IPS-NIHi11 (cell line): ENCODE measurements at regions not wholly inside any gene's neighbourhood (a gene's known extent, or its start where the extent isn't known, plus 50 kb on each side); places are given as distances from the start of the nearest gene placed in this dataset.
A peak's percentile ranks its signal among the peaks of the same experiment; 100 is the strongest.

Source experiments
- DNase-seq: peaks from one replicate; pipeline ENCODE4 v3.0.0; 2012; ENCODE audit warnings: mixed read lengths, low spot score

GRCh38 chr6:166842607-166843006, 113.7 kb downstream of the RNASET2 start:
- no peak for DNase-seq

GRCh38 chr6:166841216-166841615, 115.1 kb downstream of the RNASET2 start:
- DNase-seq: no peak

GRCh38 chr6:166839569-166839968, 116.8 kb downstream of the RNASET2 start:
- DNase-seq: no peak

- no peak for DNase-seq
Observed at GRCh38 chr6:166838987-166839386, 117.4 kb downstream of the RNASET2 start.

- peak; percentile 42 for DNase-seq
Observed at GRCh38 chr6:166836785-166837718, 119.3 kb downstream of the RNASET2 start.

GRCh38 chr6:166834049-166834448, 122.3 kb downstream of the RNASET2 start:
- no peak for DNase-seq

GRCh38 chr6:166830891-166831363, 125.4 kb downstream of the RNASET2 start:
- no peak for DNase-seq

GRCh38 chr6:166830185-166830890, 126.0 kb downstream of the RNASET2 start:
- no peak for DNase-seq

- DNase-seq: no peak
Observed at GRCh38 chr6:166826264-166826663, 130.1 kb downstream of the RNASET2 start.

- DNase-seq: no peak
Observed at GRCh38 chr6:166825553-166826145, 130.7 kb downstream of the RNASET2 start.

GRCh38 chr6:166824880-166825250, 131.5 kb downstream of the RNASET2 start:
- DNase-seq: no peak

- no peak for DNase-seq
Observed at GRCh38 chr6:166824146-166824879, 132.0 kb downstream of the RNASET2 start.

- no peak for DNase-seq
Observed at GRCh38 chr6:166822609-166823008, 133.7 kb downstream of the RNASET2 start.

- no peak for DNase-seq
Observed at GRCh38 chr6:166820483-166820882, 135.9 kb downstream of the RNASET2 start.

- no peak for DNase-seq
Observed at GRCh38 chr6:166820070-166820469, 136.3 kb downstream of the RNASET2 start.

GRCh38 chr6:166815629-166816028, 140.7 kb downstream of the RNASET2 start:
- DNase-seq: no peak

GRCh38 chr6:166814390-166814789, 142.0 kb downstream of the RNASET2 start:
- DNase-seq: no peak

- DNase-seq: no peak
Observed at GRCh38 chr6:166813461-166813860, 142.9 kb downstream of the RNASET2 start.

- no peak for DNase-seq
Observed at GRCh38 chr6:166810864-166811263, 145.5 kb downstream of the RNASET2 start.

GRCh38 chr6:166809721-166810120, 146.6 kb downstream of the RNASET2 start:
- DNase-seq: no peak

GRCh38 chr6:166806962-166807757, 149.2 kb downstream of the RNASET2 start:
- DNase-seq: no peak
